Right ventricle myocardium inferior (tissue), 1 donor: ENCODE measurements at regions not wholly inside any gene's neighbourhood (a gene's known extent, or its start where the extent isn't known, plus 50 kb on each side); places are given as distances from the start of the nearest gene placed in this dataset.

Source experiments
- ATAC-seq: fragments of 200-7000 bp; cut with Tn5 transposase; one replicate; pipeline ENCODE4 v1.9.1; 2020; ENCODE audit warnings: mild to moderate bottlenecking, moderate library complexity
- DNase-seq: peaks from one replicate; pipeline ENCODE4 v3.0.0; 2021; ENCODE audit errors: missing footprints
- intact Hi-C: fragments of 100-400 bp; cut with DNase I; formaldehyde crosslinking; loops from one replicate; pipeline ENCODE4 v1.11.0; 2022
- donor health status: DM: no; HTN: yes; CAD: no; lungs with severe emphysema.

DNA sequence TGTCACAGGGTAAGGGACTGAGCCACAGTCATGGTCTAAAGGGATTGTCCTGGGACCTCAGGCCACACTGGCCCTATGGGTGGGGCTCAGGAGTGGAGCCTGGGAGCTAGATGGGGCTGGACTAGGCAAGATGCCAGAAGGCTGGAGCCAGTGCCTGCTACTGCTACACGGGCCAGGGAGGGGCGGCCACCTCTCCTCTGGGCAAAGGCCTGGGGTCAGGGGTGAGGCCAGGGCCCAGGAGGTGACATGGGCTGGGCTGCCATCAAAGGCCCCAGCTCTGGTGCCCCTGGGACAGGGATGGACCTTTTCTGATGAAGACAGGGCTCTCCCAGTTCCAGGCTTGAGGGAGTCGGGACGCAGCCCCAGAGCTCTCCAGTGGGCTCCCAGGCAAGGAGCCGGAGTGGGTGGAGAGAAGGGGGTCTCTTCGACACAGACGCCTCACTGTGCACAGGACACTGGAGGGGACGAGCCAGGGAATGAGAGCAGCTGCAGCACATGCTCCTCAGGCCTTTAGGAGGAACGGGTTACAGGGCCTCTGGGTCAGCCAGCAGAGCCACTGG, 62.1 kb upstream of the IQSEC1 start:
- ATAC-seq (peak; percentile 25), DNase-seq (peak; percentile 65)
- intact Hi-C loops: no loop called here

DNA sequence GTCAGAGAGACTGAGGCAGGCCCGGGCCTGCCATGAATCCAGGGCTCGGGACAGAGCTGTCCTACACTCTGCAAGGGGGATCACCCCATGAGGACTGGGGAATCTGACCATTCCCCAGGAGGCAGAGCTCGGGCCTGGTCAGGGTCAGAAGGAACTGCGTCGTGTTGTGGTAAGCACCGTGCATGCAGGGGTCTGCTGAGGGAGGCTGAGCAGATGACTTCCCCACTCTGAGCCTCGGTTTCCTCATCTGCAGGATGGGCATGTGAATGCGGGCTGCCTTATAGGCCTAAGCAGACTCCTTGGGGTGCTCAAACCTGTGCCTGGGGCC, 61.6 kb upstream of the IQSEC1 start:
- intact Hi-C loops: no loop called here
- DNase-seq (peak; percentile 45), ATAC-seq (no peak)

DNA sequence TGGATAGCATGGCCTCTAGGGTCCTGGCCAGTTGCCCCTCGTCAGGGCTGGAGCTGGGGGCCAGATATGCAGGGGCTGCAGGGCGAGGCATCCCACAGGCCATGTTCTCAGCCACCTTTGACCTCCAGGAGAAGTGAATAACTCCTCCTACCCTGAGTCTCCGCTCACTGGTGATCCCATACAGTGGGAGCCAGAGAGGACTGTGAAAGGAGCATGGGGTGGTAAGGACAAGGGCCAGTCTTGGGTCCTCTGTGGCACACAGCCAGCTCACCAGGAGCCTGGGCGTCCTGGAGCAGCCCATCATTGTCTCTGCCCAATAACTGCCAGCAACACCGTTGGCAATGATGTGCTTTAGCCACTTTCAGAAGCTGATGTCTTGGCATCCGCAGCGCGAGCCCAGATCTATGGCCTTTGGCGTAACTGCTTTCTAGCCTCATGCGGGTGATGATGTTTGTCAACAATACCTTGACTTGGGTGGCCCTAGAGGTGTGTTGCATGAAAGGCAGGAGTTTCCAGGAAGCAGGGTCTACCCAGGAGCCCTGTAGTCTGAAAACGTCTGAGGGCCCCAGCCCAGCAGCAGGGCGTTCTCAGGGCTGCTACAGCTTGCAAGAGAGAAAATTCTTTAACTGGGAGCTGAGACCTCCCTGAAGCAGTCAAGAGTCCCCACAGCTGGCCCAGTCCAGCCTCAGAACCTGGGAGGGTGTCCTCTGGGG, 61.1 kb upstream of the IQSEC1 start:
- ATAC-seq (no peak), DNase-seq (peak; percentile 25)
- intact Hi-C loops: no loop called here

DNA sequence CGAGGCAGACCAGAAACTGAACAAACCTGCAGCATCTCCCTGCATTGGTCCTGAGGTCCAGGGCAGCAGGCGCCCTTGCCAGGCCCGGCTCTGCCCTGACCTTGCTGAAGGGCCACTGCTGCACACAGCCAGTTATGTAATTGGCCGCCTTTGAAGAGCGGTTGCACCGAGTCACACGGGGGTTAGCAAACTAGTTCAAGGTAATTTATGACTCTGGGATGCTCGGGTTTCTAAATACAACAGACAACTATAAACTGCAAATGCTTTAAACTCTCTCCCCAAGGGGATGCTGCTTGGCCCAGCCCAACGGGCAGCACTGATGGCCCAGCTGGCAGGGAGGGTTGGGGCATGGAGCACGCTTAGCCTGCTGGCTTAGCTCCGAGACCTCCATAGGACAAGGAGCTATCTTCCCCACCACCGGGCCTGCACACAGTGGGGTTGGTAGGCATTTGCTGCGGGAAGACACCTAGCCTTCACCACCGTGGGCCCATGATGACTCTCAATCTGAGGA, 60.3 kb upstream of the IQSEC1 start:
- peak; percentile 45 for DNase-seq
- intact Hi-C loops: no loop called here
- ATAC-seq: no peak

DNA sequence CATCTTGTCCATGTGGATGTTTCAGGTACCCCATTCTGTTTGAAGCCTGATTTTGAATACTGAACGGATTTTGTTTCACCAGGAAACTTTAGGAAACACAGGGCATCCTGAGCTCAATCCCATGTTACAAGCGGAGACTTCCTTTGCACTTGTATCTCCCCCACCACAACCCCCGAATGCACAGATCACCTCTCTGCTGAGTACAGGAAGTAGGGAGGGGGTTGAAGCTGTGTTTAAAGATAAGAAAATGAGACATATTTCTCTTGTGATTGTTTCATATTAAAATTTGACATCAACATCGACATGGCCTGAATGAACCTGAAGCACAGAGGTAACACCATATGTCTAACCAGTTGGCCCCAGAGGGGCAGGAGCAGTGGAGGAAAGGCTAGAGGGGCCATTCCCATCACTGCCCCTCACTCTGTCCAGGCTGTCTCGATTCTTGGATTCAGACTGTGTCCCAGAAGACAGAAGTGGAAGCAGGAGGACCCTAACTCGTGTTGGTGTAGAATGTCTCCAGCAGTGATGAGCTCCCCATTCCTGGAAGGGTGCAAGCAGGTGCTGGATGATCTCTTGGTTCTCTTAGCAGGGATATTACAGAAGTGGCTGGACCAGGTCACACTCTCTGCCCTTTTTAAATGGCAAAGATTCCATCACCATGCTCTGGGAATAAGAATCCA, 59.6 kb upstream of the IQSEC1 start:
- DNase-seq (no peak), ATAC-seq (no peak)
- intact Hi-C loops: no loop called here

DNA sequence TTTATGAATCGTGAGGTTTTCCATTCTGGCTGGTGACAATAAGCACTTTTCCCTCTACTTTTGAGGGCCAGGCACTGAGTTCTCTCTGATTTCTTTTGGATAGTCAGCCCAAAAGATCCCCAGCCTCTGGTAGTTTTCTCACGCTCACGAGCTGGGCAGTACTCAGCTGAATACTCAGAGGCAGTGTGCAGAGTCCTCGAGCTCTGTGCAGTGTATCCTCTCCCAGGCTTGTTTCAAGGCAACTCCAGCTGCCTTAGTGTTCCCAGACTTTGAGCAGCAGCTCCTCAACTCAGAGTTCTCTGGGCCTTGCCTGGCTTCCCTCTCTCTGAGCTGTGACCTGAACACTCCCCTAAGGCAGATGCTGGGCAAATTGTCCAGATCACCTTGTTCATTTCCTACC, 59.1 kb upstream of the IQSEC1 start:
- intact Hi-C loops: no loop called here
- DNase-seq: no peak
- ATAC-seq: no peak

DNA sequence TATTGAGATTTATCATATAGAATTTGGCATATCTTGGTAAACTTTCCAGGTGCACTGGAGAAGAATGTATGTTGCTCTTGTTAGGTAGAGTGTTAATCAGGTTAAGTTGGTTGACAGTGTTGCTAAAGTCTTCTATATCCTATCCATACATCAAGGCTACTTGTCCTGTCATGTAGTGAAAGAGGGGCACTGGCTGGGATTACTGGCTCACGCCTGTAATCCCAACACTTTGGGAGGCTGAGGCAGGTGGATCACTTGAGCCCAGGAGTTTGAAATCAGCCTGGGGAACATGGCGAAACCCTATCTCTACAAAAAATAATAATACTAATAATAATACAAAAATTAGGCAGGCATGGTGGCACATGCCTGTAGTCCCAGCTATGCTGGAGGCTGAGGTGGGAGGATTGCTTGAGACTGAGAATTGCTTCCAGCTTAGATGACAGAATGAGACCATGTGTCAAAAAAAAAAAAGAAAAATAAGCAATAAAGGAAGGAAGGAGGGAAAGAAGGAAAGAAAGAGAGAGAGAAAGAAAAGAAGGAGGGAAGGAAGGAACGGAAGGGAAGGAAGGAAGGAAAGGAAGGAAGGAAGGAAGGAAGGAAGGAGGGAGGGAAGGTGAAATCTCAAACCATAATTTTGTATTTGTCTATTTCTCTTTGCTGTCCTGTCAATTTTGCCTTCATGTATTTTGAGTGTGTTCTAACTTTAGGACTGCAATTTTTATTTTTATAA, 57.4 kb upstream of the IQSEC1 start:
- no peak for ATAC-seq
- intact Hi-C loops: no loop called here

DNA sequence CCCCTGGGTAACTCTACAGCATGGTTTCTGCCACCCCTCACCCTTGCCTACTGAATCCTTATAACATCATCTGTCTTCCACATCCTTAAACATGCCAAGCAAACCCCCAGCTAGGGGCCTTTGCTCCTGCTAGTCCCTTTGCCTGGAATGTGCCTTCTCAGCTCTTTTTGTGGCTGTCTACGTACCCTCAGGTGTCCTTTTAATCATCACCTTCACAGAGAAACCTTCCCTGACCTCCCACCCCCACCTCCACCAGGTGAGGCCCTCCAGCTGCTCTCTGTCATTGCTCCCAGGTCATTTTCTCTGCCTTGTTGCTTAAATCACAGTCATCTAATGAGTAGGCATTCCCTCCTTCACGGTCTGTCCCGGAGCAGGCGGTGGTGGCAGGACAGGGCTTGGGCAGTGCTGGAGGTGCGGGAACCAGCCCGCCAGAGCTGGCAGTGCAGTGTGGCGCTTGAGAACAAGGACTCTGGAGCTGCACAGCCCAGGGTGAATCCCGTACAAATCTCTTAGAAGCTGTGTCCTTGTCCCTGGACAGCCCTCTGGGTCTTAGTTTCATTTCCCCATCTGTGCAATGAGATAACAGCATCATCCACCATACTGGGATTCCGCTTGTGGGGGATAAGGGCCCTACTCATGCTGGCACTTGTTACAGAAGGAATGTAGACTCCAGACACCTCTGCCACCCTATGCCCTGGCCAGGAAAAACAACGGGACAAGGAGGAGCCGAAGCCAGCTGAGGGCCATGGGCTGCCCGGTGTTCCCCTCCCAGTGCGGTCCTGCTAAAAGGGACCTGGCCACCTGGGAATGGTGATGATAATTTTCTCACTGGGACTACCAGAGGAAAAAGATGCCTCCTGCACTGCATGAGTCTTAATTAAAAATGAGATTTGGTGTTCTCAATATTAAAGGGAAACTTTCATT, 52.1 kb upstream of the IQSEC1 start:
- peak; percentile 46 for DNase-seq
- no peak for ATAC-seq
- intact Hi-C loops: no loop called here

More for the DNA sequence above, 57.4 kb upstream of the IQSEC1 start:
- no peak for DNase-seq

DNA sequence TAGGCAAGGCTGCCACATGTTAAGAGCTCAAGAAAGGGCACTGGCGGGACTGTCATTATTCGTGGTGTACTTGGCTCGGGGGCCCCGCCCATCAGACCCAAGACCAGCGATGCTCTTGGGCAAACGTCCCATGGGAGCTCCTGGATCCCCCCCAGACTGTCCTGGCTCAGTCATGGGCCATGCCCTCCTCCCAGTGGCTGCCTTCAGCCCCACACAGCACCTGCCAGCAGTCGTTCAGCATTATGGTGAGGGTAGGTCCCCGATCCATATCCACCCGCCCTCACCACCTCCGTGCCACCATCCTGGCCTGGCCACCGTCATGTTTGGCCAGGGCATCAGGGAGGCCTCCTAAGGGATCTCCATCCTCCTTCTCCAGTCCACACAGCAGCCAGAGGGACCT, 51.4 kb upstream of the IQSEC1 start:
- DNase-seq: peak; percentile 21
- intact Hi-C loops: no loop called here
- no peak for ATAC-seq

DNA sequence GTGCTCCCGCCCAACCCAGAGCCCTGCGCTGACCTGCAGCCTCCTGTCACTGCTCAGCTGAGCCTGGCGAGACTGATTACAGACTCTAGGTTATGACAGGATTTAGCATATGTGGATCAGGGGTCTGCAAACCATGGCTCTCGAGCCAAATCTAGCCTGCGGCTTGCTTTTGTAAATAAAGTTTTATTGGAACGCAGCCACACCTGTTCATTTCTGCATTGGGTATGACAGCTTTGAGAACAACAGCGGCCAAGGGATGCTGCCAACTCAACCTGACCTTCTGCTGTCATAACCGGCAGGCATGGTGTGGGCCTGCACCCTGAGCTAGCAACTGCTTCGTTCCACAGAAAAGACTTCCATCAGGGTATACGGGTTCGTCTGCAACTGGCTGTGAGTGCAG, 50.5 kb upstream of the IQSEC1 start:
- ATAC-seq: no peak

DNA sequence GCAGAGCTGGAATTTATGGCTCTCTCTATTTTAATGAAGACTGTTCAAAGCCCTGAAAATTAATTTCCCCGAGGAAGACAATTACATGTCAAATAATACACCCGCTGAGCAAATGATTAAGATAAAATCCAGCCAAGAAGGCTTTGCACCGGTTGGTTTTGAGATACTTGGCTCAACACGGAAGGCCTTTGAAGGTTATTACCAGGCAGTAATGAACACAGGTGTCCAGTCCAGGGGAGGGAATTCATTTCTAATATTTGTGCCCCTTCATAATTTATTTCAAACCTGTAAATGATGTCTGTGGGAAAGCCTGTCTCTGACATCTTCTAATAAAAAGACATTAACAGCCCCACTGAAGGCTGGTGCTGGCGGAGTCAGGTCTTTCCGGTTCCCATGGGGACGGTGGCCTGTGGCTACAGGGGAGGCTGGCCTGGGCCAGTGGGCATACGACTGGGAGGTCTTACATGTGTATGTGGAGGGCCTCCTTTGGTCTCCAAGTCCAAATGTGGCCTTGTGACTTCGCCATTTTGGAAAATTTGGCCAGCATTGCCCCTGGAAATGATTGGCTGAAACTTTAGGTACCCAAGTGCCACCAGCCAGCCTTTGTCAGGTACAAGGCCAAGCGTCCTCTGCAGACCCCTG, 49.9 kb upstream of the IQSEC1 start:
- intact Hi-C loops: no loop called here
- DNase-seq: peak; percentile 66

More for the DNA sequence above, 50.5 kb upstream of the IQSEC1 start:
- intact Hi-C loops: no loop called here
- DNase-seq: peak; percentile 11

More for the DNA sequence above, 49.9 kb upstream of the IQSEC1 start:
- no peak for ATAC-seq
